NCI-H2196 treated with DMSO at 0.1 percent for 48 hours (cell line): ENCODE measurements at regions not wholly inside any gene's neighbourhood (a gene's known extent, or its start where the extent isn't known, plus 50 kb on each side); places are given as distances from the start of the nearest gene placed in this dataset.

Experiments used
- DNase-seq: peaks from one replicate; lab custom pipeline; 2025; ENCODE audit not compliant: unreplicated experiment; lab: John Stamatoyannopoulos, UW

- DNase-seq: no peak
These were observed 1094.8 kb upstream of the PIK3C3 start for GRCh38 chr18:40860189-40860588.

DNA sequence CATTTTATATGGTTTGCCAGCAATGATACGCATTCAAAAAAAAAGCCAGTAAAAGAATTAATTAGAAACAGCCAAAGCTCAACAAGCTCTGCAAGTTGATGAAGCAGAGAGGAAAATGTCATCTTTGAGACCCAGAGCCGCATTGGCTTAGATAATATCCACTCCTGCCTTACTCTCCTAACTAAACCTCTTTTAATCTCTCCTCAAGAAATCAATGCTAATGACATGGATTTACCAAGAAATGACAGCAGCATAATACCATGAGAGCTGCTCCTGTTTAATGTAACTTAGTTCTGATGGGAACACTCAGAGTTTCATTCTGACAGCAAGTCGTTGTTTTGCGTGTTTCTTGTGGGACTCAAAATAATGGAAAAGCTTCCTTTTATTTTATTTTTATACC lies 1099.4 kb upstream of the PIK3C3 start:
- DNase-seq: no peak

DNA sequence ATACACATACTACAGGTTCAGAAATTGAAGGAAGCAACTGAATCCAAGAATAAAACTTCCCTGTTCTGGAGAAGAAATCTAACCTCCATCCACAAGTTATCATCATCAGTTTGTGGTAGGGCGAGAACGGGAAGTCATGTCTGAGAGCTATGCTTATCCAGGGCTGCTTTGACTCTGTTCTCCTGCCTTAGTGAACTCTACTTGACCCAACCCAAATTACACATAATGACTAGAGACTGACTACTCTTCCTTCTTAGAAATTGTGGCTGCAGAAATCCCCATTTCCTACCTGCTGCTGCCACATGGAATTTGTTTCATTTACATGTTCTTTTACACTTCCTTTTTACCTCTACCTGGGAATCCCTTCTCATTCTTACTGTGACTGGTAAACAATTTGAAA lies 1102.6 kb upstream of the PIK3C3 start:
- DNase-seq: no peak

GRCh38 chr18:40851014-40851429 lies 1104.0 kb upstream of the PIK3C3 start:
- no peak for DNase-seq

DNA sequence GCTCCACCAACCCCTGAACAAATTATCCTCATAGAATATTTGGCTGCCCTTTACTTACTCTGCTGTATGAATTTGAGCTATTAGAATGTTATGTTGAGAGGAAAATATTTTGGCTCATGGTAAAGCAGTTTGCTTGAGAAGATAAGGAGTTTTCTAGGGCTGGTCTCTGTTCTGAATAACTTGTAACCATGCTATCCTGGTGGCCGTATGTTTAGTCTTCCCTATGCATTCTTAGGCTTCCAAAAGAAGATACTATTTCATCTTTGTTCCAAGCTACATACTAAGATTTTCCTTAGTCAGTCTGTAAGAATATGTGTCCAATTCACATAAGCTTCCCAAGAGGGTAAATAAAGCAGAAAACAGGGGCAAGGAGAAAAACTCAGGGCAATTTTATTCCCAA lies 1105.1 kb upstream of the PIK3C3 start:
- DNase-seq: no peak

- no peak for DNase-seq
These were observed 1113.6 kb upstream of the PIK3C3 start for GRCh38 chr18:40841467-40841866.

DNA sequence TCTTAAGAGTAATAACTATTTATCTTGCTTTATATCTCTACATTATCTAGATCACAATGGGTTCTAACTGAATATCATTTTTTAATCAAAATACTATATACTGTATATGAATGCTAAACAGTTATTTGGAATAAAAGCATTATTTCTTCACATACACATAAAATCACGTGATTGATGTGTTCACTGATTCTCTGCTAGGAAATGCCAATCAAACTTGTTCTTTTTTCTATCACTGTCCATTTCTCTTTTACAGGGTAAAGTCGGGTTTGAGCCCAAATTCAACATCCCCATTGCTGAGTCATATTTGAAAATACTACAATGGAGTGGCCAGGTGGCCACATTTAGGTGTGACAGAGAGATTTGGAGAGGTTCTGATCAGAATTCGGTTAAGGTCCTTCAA lies 1114.0 kb upstream of the PIK3C3 start:
- DNase-seq: no peak

- no peak for DNase-seq
These were observed 1122.7 kb upstream of the PIK3C3 start for GRCh38 chr18:40832362-40832761.

DNA sequence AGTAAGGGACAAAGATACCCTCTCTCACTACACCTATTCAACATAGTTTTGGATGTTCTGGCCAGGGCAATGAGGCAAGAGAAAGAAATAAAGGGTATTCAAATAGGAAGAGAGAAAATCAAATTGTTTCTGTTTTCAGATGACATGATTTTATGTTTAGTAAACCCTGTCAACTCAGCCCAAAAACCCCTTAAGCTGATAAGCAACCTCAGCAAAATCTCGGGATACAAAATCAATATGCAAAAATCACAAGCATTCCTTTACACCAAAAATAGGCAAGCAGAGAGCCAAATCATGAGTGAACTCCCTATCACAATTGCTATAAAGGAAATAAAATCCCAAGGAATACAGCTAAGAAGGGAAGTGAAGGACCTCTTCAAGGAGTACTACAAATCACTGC lies 1130.7 kb upstream of the PIK3C3 start:
- DNase-seq: no peak

- DNase-seq: no peak
These were observed 1133.3 kb upstream of the PIK3C3 start for GRCh38 chr18:40821596-40822243.

DNA sequence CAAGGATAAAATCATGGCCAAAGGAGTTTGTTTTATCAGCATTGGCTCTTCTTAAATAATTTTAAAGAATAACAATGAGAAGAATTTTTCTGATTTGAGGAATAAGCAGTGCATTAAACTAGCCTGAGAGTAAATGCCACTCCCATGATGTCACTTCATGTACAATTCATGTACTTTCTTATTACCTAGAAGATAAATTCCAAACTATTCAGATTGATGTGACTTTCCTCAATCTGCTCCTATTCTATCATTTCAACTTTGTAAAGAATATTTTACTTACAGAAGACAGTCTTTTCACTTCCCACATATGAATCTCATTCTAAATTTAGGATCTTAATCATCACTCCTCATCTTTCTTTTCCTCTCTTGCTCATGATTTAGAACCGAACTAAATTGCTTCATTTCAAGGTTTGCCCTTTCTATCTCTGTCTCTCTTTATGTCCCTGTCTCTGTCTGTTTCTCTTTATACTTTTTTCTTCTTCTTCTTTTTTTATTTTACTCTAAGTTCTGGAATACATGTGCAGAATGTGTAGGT lies 1142.0 kb upstream of the PIK3C3 start:
- DNase-seq: no peak

GRCh38 chr18:40810372-40810771 lies 1144.7 kb upstream of the PIK3C3 start:
- DNase-seq: no peak

DNA sequence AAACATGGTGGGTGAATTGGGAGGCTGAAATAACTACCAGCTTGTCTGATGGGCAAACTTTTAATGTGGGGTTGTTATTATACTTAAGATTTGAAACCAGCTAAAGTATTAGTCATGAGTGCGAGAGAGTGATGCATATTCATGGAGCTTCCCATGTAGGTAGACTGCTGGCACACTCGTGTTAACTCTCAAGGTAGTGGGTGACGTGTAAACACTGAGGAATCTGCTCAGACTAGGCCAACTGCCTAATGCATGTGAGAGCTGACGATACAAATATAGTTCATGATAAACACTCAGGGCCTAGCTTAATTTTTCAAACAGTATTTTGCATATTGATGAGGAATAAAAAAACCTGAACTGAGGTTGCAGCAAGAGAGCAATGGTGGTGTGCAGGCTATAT lies 1165.7 kb upstream of the PIK3C3 start:
- DNase-seq: no peak

DNA sequence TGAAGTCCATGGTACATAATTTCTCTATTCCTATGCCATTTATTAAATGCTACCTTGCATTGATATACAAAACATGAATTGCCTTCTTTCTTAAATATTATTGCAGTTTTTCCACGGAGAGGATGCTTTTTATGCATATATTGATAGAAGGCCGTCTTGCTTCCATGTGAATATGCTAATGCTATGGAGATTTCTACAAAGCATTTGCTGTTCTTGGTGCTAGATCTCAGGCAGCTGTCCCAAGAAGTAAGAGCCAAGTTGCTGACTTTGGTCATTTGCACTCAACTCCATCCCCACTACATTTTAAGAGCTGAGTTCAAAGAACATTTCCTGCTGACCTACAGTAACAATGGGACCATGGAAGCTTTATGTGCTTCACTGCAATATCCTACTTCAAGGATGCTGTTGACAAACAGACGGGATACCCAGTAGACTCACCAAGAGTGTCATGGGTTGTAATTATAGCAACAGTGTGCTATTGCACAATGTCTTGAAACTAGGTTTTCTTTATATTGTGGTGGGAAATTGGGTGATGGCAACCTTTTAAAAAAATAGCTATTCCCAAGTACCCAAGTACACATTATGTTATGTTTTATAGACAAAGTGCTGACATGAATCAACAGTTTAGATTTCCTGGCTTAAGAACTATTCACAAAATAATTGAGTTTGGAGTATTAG lies 1172.4 kb upstream of the PIK3C3 start:
- DNase-seq: no peak

DNA sequence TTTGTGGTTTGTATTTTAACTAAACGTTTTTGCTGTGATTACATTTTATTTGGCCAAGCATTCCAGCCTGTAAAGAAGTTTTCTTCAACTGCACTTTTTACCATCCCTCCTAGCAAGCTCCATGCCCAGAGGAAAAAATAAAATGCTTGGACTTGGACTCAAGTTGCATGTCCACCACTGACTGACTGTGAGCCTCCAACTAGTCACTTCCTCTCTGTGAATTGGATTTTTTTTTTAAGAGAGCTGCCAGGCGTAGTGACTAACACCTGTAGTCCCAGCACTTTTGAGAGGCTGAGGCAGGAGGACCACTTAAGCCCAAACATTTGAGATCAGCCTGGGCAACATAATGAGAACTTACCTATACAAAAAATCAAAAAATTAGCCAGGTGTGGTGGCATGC lies 1185.2 kb upstream of the PIK3C3 start:
- no peak for DNase-seq

DNA sequence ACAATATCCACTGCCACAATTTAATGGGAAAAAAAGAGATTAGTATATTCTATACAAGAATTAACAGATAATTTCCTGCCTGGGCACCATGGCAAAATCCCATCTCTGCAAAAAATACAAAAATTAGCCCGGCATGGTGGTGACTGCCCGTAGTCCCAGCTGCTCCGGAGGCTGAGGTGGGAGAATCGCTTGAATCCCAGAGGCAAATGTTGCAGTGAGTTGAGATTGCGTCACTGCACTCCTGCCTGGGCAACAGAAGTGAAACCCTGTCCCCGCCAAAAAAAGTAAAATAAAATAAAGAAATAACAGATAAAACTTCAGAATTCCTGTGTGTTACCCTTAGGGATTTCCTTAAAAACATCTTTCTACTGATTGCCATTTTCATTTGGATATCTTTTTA lies 1194.8 kb upstream of the PIK3C3 start:
- no peak for DNase-seq

DNA sequence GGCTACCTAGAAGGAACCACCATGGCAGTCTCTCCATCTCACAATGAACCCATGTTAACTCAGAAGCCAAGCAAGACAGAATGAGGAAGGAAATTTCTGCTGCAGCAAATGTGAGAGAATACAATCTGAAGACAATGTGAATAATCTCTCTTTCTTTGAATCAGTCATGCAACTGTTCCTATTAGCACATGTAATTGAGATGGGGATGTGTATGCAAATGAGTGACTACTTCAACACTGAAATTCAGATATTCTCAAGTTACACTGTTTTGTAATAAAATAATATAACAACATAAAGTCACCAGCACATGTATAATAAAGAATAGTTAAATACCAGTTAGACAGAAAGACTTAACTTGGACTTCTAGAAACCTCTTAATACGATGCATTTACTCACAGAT lies 1200.6 kb upstream of the PIK3C3 start:
- DNase-seq: no peak

- DNase-seq: no peak
These were observed 1202.7 kb upstream of the PIK3C3 start for GRCh38 chr18:40752316-40752715.

DNA sequence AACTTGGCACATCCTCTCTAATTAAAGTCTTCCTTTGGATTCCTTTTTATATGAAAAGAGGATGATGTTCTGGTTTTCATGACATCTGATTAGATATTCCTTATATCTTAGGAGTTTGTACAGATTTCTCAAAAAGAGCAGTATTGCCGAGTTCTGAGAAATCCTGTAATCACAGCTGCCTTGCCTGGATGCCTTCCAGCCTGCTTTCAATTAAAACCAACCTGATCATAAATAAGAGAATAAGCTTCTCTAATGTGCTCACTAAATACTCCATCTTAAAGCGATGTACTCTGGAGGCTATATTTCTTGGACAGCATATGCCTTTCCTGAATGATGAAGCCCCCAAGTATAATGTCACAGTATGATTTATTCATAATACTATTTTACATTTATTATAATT lies 1203.8 kb upstream of the PIK3C3 start:
- DNase-seq: no peak

DNA sequence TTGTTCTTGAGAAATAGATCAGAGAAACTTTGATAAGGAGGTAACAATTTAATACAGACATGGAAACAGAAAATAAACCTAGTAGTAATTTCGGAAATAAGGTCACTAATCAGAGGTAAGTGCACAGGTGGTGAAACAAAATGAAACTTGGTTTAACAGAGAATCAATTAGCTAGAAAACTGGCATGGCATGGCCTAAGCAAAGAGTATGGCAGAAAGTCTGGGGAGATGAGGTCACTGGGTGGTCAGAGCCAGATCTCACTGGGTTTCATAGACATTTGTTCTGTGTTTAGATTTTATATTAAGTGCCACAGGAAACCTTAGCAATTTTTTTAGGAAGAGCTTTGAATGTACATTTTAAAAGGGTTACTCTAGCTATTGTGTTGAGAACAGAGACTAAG lies 1216.0 kb upstream of the PIK3C3 start:
- no peak for DNase-seq

DNA sequence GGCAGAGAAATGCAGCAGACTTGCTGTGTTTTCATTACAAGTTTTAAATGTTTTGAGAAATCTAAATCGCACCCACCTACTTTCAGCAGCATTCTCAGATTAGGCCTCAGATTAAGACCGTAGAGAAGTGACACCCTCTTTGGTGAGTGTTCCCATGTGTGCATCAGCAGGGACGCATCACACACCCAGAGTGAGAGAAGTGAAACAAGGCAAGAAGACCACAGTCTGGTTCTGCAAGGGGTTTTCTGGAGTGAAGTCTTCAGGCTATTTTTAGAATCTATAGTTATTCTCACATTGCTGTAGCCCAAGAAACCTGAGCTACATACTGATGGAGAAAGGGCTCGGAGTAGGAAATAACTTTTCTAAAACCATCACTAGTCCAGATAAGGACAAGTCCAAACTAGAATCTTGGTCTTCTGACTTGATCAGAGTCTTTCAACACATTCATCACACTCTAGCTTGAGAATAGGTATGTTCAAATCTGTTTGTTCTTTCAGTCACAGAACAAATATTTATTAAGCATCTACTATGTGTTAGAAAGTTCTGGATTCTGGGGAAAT lies 1216.6 kb upstream of the PIK3C3 start:
- DNase-seq: no peak

GRCh38 chr18:40708726-40709125 lies 1246.3 kb upstream of the PIK3C3 start:
- DNase-seq: no peak
